Globus pallidus (tissue), 1 donor: ENCODE measurements at regions not wholly inside any gene's neighbourhood (a gene's known extent, or its start where the extent isn't known, plus 50 kb on each side); places are given as distances from the start of the nearest gene placed in this dataset.
"Not testable (repeated sequence)": the region's sequence is repeated elsewhere in the genome, so short reads cannot be mapped to it uniquely, and the experiment has no call there.

Experiments used
- DNase-seq: peaks from one replicate; pipeline ENCODE4 v3.0.0-alpha.2; 2015; ENCODE audit warnings: low spot score

GRCh38 chr4:93888308-93888707 lies 59.8 kb downstream of the ATOH1 start:
- no peak for DNase-seq

GRCh38 chr4:93888768-93889167 lies 60.2 kb downstream of the ATOH1 start:
- no peak for DNase-seq

- no peak for DNase-seq
Observed at GRCh38 chr4:93891244-93891643, 62.7 kb downstream of the ATOH1 start.

GRCh38 chr4:93894995-93895394 lies 66.4 kb downstream of the ATOH1 start:
- no peak for DNase-seq

GRCh38 chr4:93896516-93896915 lies 68.0 kb downstream of the ATOH1 start:
- no peak for DNase-seq

- no peak for DNase-seq
Observed at GRCh38 chr4:93897559-93897958, 69.0 kb downstream of the ATOH1 start.

- DNase-seq: no peak
Observed at GRCh38 chr4:93908778-93909177, 80.2 kb downstream of the ATOH1 start.

GRCh38 chr4:93911671-93912070 lies 83.1 kb downstream of the ATOH1 start:
- DNase-seq: no peak

GRCh38 chr4:93912146-93912545 lies 83.6 kb downstream of the ATOH1 start:
- DNase-seq: no peak

- no peak for DNase-seq
Observed at GRCh38 chr4:93918856-93919255, 90.3 kb downstream of the ATOH1 start.

- DNase-seq: not testable (repeated sequence)
Observed at GRCh38 chr4:93923570-93923969, 95.0 kb downstream of the ATOH1 start.

- DNase-seq: no peak
Observed at GRCh38 chr4:93947286-93947685, 118.7 kb downstream of the ATOH1 start.

GRCh38 chr4:93950239-93950638 lies 121.7 kb downstream of the ATOH1 start:
- not testable (repeated sequence) for DNase-seq

- DNase-seq: no peak
Observed at GRCh38 chr4:93957186-93957585, 128.6 kb downstream of the ATOH1 start.

- DNase-seq: no peak
Observed at GRCh38 chr4:93960450-93960849, 131.9 kb downstream of the ATOH1 start.

GRCh38 chr4:93960916-93961315 lies 132.4 kb downstream of the ATOH1 start:
- no peak for DNase-seq

GRCh38 chr4:93981594-93981993 lies 153.0 kb downstream of the ATOH1 start:
- DNase-seq: no peak

GRCh38 chr4:93982255-93982654 lies 153.7 kb downstream of the ATOH1 start:
- no peak for DNase-seq

- no peak for DNase-seq
Observed at GRCh38 chr4:93983140-93983539, 154.6 kb downstream of the ATOH1 start.

GRCh38 chr4:93994175-93994994 lies 165.8 kb downstream of the ATOH1 start:
- no peak for DNase-seq

GRCh38 chr4:93996895-93997294 lies 168.3 kb downstream of the ATOH1 start:
- DNase-seq: no peak

- no peak for DNase-seq
Observed at GRCh38 chr4:94000559-94000958, 172.0 kb downstream of the ATOH1 start.

GRCh38 chr4:94006932-94007331 lies 178.4 kb downstream of the ATOH1 start:
- DNase-seq: no peak

- DNase-seq: no peak
Observed at GRCh38 chr4:94011190-94011589, 182.6 kb downstream of the ATOH1 start.
